ENCODE measurements at regions not wholly inside any gene's neighbourhood (a gene's known extent, or its start where the extent isn't known, plus 50 kb on each side); places are given as distances from the start of the nearest gene placed in this dataset.

DNA sequence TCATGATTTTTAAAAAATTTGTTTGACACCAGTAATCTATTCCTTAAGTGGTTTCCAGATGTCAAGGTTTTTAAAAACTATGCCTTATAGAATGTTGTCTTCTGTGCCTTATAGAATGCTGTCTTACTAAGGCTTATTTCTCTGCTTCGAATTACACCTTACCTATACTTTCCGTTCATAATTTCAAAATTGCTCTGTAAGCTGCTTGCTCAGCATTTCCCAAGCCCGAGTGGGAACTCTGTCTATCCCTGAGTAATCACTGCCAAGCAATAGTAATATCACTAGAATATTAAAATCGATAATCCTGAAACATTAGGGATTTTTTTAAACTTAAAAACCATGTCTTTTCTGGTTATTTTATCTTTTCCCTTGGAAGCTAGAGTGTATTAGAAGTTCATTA, 376.3 kb downstream of the PIK3R1 start:
- TF ChIP-seq POLR2A (IDR thresholded peaks at IDR 0.05; ENCODE audit: borderline replicate concordance, extremely low read depth, insufficient read depth, insufficient read length) (no peak), YY1 (IDR thresholded peaks at IDR 0.05; ENCODE audit: extremely low read depth, insufficient replicate concordance, low read depth, low read length) (no peak), EZH2 (IDR thresholded peaks at IDR 0.05) (no peak), TCF7L2 (IDR thresholded peaks at IDR 0.05; ENCODE audit: borderline replicate concordance, extremely low read depth, insufficient read depth, insufficient read length) (no peak), CBX3 (IDR thresholded peaks at IDR 0.05; ENCODE audit: low read depth) (no peak)
- TF ChIP-seq, protein P1, sequence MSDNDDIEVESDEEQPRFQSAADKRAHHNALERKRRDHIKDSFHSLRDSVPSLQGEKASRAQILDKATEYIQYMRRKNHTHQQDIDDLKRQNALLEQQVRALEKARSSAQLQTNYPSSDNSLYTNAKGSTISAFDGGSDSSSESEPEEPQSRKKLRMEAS (IDR thresholded peaks at IDR 0.05) = no peak
- TF ChIP-seq, protein P2, sequence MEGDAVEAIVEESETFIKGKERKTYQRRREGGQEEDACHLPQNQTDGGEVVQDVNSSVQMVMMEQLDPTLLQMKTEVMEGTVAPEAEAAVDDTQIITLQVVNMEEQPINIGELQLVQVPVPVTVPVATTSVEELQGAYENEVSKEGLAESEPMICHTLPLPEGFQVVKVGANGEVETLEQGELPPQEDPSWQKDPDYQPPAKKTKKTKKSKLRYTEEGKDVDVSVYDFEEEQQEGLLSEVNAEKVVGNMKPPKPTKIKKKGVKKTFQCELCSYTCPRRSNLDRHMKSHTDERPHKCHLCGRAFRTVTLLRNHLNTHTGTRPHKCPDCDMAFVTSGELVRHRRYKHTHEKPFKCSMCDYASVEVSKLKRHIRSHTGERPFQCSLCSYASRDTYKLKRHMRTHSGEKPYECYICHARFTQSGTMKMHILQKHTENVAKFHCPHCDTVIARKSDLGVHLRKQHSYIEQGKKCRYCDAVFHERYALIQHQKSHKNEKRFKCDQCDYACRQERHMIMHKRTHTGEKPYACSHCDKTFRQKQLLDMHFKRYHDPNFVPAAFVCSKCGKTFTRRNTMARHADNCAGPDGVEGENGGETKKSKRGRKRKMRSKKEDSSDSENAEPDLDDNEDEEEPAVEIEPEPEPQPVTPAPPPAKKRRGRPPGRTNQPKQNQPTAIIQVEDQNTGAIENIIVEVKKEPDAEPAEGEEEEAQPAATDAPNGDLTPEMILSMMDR (IDR thresholded peaks at IDR 0.05 in 2 of 3, conservative IDR thresholded peaks at IDR 0.05 in 1 of 3; ENCODE audit: borderline replicate concordance in 1 of 3, insufficient read depth in 1 of 3, low read depth in 2 of 3, low read length in 2 of 3) = no peak

Data from HCT116 (cell line).